Activated T-cell treated with anti-CD3 and anti-CD28 coated beads, Interleukin-2, amount 50 U/mL, for 48 hours (primary cell): ENCODE measurements at regions not wholly inside any gene's neighbourhood (a gene's known extent, or its start where the extent isn't known, plus 50 kb on each side); places are given as distances from the start of the nearest gene placed in this dataset.
"Not testable (repeated sequence)": the region's sequence is repeated elsewhere in the genome, so short reads cannot be mapped to it uniquely, and the experiment has no call there.

ENCODE experiments used
- DNase-seq, 2 experiments: peaks; one replicate each; pipeline ENCODE4 v3.0.0-alpha.2; 2020

GRCh38 chr16:47897105-47897504 lies 258.7 kb downstream of the ABCC12 start:
- not testable (repeated sequence) for DNase-seq

- DNase-seq, result no peak
These were observed 260.6 kb downstream of the ABCC12 start for GRCh38 chr16:47895146-47895545.

GRCh38 chr16:47892999-47893398 lies 262.8 kb downstream of the ABCC12 start:
- DNase-seq, result no peak

- no peak for DNase-seq
These were observed 267.1 kb downstream of the ABCC12 start for GRCh38 chr16:47888734-47889133.

GRCh38 chr16:47888142-47888541 lies 267.7 kb downstream of the ABCC12 start:
- no peak for DNase-seq

GRCh38 chr16:47887496-47887895 lies 268.3 kb downstream of the ABCC12 start:
- no peak for DNase-seq

- no peak for DNase-seq
These were observed 269.0 kb downstream of the ABCC12 start for GRCh38 chr16:47886631-47887415.

- DNase-seq, result no peak
These were observed 269.7 kb downstream of the ABCC12 start for GRCh38 chr16:47886139-47886538.

GRCh38 chr16:47885489-47885888 lies 270.3 kb downstream of the ABCC12 start:
- no peak for DNase-seq

GRCh38 chr16:47884116-47884725 lies 271.6 kb downstream of the ABCC12 start:
- no peak for DNase-seq

GRCh38 chr16:47881574-47881973 lies 274.2 kb downstream of the ABCC12 start:
- no peak for DNase-seq

- no peak for DNase-seq
These were observed 275.1 kb downstream of the ABCC12 start for GRCh38 chr16:47880653-47881052.

- DNase-seq, result no peak
These were observed 278.6 kb downstream of the ABCC12 start for GRCh38 chr16:47877166-47877565.

- DNase-seq, result no peak
These were observed 279.3 kb downstream of the ABCC12 start for GRCh38 chr16:47876511-47876910.

GRCh38 chr16:47873434-47873833 lies 282.4 kb downstream of the ABCC12 start:
- DNase-seq, result no peak

- no peak for DNase-seq
These were observed 283.6 kb downstream of the ABCC12 start for GRCh38 chr16:47872225-47872624.

- DNase-seq, result no peak
These were observed 289.4 kb downstream of the ABCC12 start for GRCh38 chr16:47866423-47866822.

GRCh38 chr16:47865337-47865855 lies 290.4 kb downstream of the ABCC12 start:
- DNase-seq, result no peak

GRCh38 chr16:47864262-47864661 lies 291.5 kb downstream of the ABCC12 start:
- not testable (repeated sequence) for DNase-seq

- DNase-seq, result no peak
These were observed 293.8 kb downstream of the ABCC12 start for GRCh38 chr16:47861999-47862398.

- DNase-seq, result no peak
These were observed 297.3 kb downstream of the ABCC12 start for GRCh38 chr16:47858333-47858982.

GRCh38 chr16:47855431-47855830 lies 300.4 kb downstream of the ABCC12 start:
- DNase-seq, result no peak

GRCh38 chr16:47854737-47855136 lies 301.1 kb downstream of the ABCC12 start:
- DNase-seq, result no peak

GRCh38 chr16:47852991-47853390 lies 302.8 kb downstream of the ABCC12 start:
- DNase-seq, result no peak
